HEK293 (cell line): ENCODE measurements at regions not wholly inside any gene's neighbourhood (a gene's known extent, or its start where the extent isn't known, plus 50 kb on each side); places are given as distances from the start of the nearest gene placed in this dataset.

Experiments
- CTCF ChIA-PET: fragments of 350-600 bp; formaldehyde crosslinking; extraction: SDS; loops from one replicate; lab custom pipeline; 2021; ENCODE audit warnings: antibody characterized with exemption; lab: Yijun Ruan, JAX
- POLR2A ChIA-PET: fragments of 300-600 bp; formaldehyde crosslinking; extraction: SDS; loops from one replicate; lab custom pipeline; 2020; ENCODE audit warnings: antibody characterized with exemption, inconsistent platforms; lab: Yijun Ruan, JAX
- H3K27ac ChIP-seq: fragments of 200-500 bp; sonication (Bioruptor generic); 2 replicates; pipeline ENCODE4 v1.5.1; 2014; ENCODE audit warnings: low read depth, low read length, control low read depth, inconsistent platforms; ENCODE audit errors: extremely low read depth
- H3K36me3 ChIP-seq, 2 experiments: fragments of 200-500 bp in 1 of 2; sonication (Bioruptor generic) in 1 of 2; 1 replicate in 1 of 2; 2 replicates in 1 of 2; pipeline ENCODE4 v1.5.1; 2014 to 2017; ENCODE audit warnings: inconsistent platforms in 2 of 2, low read length in 2 of 2; ENCODE audit not compliant: control insufficient read depth in 2 of 2, insufficient read depth in 1 of 2
- H3K4me1 ChIP-seq: fragments of 200-500 bp; sonication (Bioruptor generic); 2 replicates; pipeline ENCODE4 v1.5.1; 2014; ENCODE audit warnings: mild to moderate bottlenecking, low read length, inconsistent platforms; ENCODE audit not compliant: control insufficient read depth, insufficient read depth
- H3K4me3 ChIP-seq: 2 replicates; pipeline ENCODE4 v1.5.1; 2011; ENCODE audit warnings: low read depth, mild to moderate bottlenecking, control low read depth, low read length, moderate library complexity
- H3K9me3 ChIP-seq: fragments of 200-500 bp; sonication (Bioruptor generic); 2 replicates; pipeline ENCODE4 v1.5.1; 2014; ENCODE audit warnings: low read depth, low read length, inconsistent platforms; ENCODE audit not compliant: control insufficient read depth, insufficient read depth
- GLIS1 ChIP-seq: fragments of 450-650 bp; formaldehyde crosslinking; IDR thresholded peaks from 2 replicates; pipeline ENCODE4 v1.5.1; 2016; ENCODE audit warnings: missing biosample characterization, missing genetic modification characterization
- HOXA7 ChIP-seq: sonication (generic); formaldehyde crosslinking; IDR thresholded peaks from 2 replicates; pipeline ENCODE4 v1.8.1; 2022; ENCODE audit warnings: missing genetic modification reagents, borderline replicate concordance
- KLF8 ChIP-seq: fragments of 450-650 bp; formaldehyde crosslinking; IDR thresholded peaks from 2 replicates; pipeline ENCODE4 v1.5.1; 2016; ENCODE audit warnings: missing biosample characterization, missing genetic modification characterization
- MZF1 ChIP-seq: fragments of 450-650 bp; formaldehyde crosslinking; IDR thresholded peaks from 2 replicates; pipeline ENCODE4 v1.5.1; 2017; ENCODE audit warnings: missing biosample characterization, missing genetic modification characterization, borderline replicate concordance
- RBAK ChIP-seq: fragments of 450-650 bp; formaldehyde crosslinking; IDR thresholded peaks from 2 replicates; pipeline ENCODE4 v1.5.1; 2016; ENCODE audit warnings: missing biosample characterization, missing genetic modification characterization
- REPIN1 ChIP-seq: fragments of 450-650 bp; formaldehyde crosslinking; IDR thresholded peaks from 2 replicates; pipeline ENCODE4 v1.5.1; 2017; ENCODE audit warnings: missing biosample characterization, missing genetic modification characterization, low read depth
- SALL2 ChIP-seq: fragments of 450-650 bp; formaldehyde crosslinking; IDR thresholded peaks from 2 replicates; pipeline ENCODE4 v1.5.0; 2017; ENCODE audit warnings: missing biosample characterization, mild to moderate bottlenecking, missing genetic modification characterization, borderline replicate concordance
- SP2 ChIP-seq: fragments of 450-650 bp; formaldehyde crosslinking; IDR thresholded peaks from 2 replicates; pipeline ENCODE4 v1.5.1; 2016; ENCODE audit warnings: missing biosample characterization, missing genetic modification characterization
- ZBTB11 ChIP-seq: fragments of 450-650 bp; formaldehyde crosslinking; conservative IDR thresholded peaks from 2 replicates; pipeline ENCODE4 v1.5.1; 2016; ENCODE audit warnings: low read depth, missing biosample characterization, missing genetic modification characterization
- ZBTB6 ChIP-seq: fragments of 450-650 bp; formaldehyde crosslinking; IDR thresholded peaks from 2 replicates; pipeline ENCODE4 v1.5.1; 2017; ENCODE audit warnings: missing biosample characterization, missing genetic modification characterization
- ZNF146 ChIP-seq: fragments of 450-650 bp; formaldehyde crosslinking; IDR thresholded peaks from 2 replicates; pipeline ENCODE4 v1.5.1; 2016; ENCODE audit warnings: missing biosample characterization, missing genetic modification characterization
- ZNF155 ChIP-seq: fragments of 450-650 bp; formaldehyde crosslinking; IDR thresholded peaks from 2 replicates; pipeline ENCODE4 v1.5.1; 2016; ENCODE audit warnings: missing biosample characterization, missing genetic modification characterization
- ZNF169 ChIP-seq: fragments of 450-650 bp; formaldehyde crosslinking; IDR thresholded peaks from 2 replicates; pipeline ENCODE4 v1.5.1; 2016; ENCODE audit warnings: missing biosample characterization, missing genetic modification characterization
- ZNF174 ChIP-seq: fragments of 450-650 bp; formaldehyde crosslinking; IDR thresholded peaks from 2 replicates; pipeline ENCODE4 v1.5.0; 2017; ENCODE audit warnings: missing biosample characterization, mild to moderate bottlenecking, missing genetic modification characterization
- ZNF311 ChIP-seq: fragments of 450-650 bp; formaldehyde crosslinking; IDR thresholded peaks from 2 replicates; pipeline ENCODE4 v1.5.1; 2017; ENCODE audit warnings: missing biosample characterization, missing genetic modification characterization, borderline replicate concordance
- ZNF366 ChIP-seq: fragments of 450-650 bp; formaldehyde crosslinking; conservative IDR thresholded peaks from 2 replicates; pipeline ENCODE4 v1.5.1; 2016; ENCODE audit warnings: missing biosample characterization, missing genetic modification characterization
- ZNF501 ChIP-seq: fragments of 450-650 bp; formaldehyde crosslinking; IDR thresholded peaks from 2 replicates; pipeline ENCODE4 v1.5.1; 2016; ENCODE audit warnings: missing biosample characterization, missing genetic modification characterization
- ZNF510 ChIP-seq: fragments of 450-650 bp; formaldehyde crosslinking; IDR thresholded peaks from 2 replicates; pipeline ENCODE4 v1.5.1; 2018; ENCODE audit warnings: mild to moderate bottlenecking, missing genetic modification characterization, missing biosample characterization; ENCODE audit not compliant: insufficient replicate concordance
- ZNF549 ChIP-seq: fragments of 450-650 bp; IDR thresholded peaks from 2 replicates; pipeline ENCODE4 v1.5.1; 2018; ENCODE audit warnings: missing biosample characterization, missing genetic modification characterization, mild to moderate bottlenecking, inconsistent platforms, moderate library complexity
- ZNF560 ChIP-seq: fragments of 450-650 bp; formaldehyde crosslinking; IDR thresholded peaks from 2 replicates; pipeline ENCODE4 v1.5.1; 2017; ENCODE audit warnings: missing biosample characterization, missing genetic modification characterization, borderline replicate concordance
- ZNF664 ChIP-seq: fragments of 450-650 bp; formaldehyde crosslinking; IDR thresholded peaks from 2 replicates; pipeline ENCODE4 v1.5.1; 2016; ENCODE audit warnings: missing biosample characterization, missing genetic modification characterization
- ZNF830 ChIP-seq: fragments of 450-650 bp; IDR thresholded peaks from 2 replicates; pipeline ENCODE4 v1.5.0; 2018; ENCODE audit warnings: missing biosample characterization, missing genetic modification characterization, low read depth, mild to moderate bottlenecking, moderate library complexity
- ZSCAN30 ChIP-seq: fragments of 450-650 bp; IDR thresholded peaks from 2 replicates; pipeline ENCODE4 v1.5.1; 2018; ENCODE audit warnings: missing biosample characterization, mild to moderate bottlenecking, missing genetic modification characterization, moderate library complexity
- TF ChIP-seq, protein P1 (sequence below): fragments of 450-650 bp; formaldehyde crosslinking; IDR thresholded peaks from 2 replicates; pipeline ENCODE4; 2016; ENCODE audit warnings: missing biosample characterization, missing genetic modification characterization

GRCh38 chr2:397926-398325 is 110.0 kb upstream of the ALKAL2 start:
- no peak overlapping the region for H3K4me3 ChIP-seq
- no peak overlapping the region for H3K27ac ChIP-seq
- ChIA-PET CTCF (no interaction called here), POLR2A (no interaction called here)
- no peaks in the 10 kb centered on the region for H3K9me3 ChIP-seq
- TF ChIP-seq ZSCAN30 (tag by site-specific recombination) (no peak), ZNF146 (no peak), ZBTB11 (tag by site-specific recombination) (no peak), ZBTB6 (tag by site-specific recombination) (no peak), ZNF549 (tag by site-specific recombination) (no peak)
- H3K36me3 ChIP-seq, result no peaks in the 10 kb centered on the region
- H3K4me1 ChIP-seq, result peaks cover 7% of the 10 kb centered on the region

GRCh38 chr2:397521-397920 is 109.6 kb upstream of the ALKAL2 start:
- H3K4me3 ChIP-seq, result no peak overlapping the region
- no peaks in the 10 kb centered on the region for H3K36me3 ChIP-seq
- CTCF ChIA-PET, result no interaction called here
- TF ChIP-seq GLIS1 (tag by site-specific recombination) (no peak), HOXA7 (CRISPR knock-in tag) (no peak), KLF8 (tag by site-specific recombination) (no peak), ZNF501 (tag by site-specific recombination) (no peak), ZNF510 (tag by site-specific recombination) (no peak), SP2 (tag by site-specific recombination) (no peak), SALL2 (tag by site-specific recombination) (no peak), ZNF155 (tag by site-specific recombination) (no peak), ZNF830 (tag by site-specific recombination) (no peak), MZF1 (tag by site-specific recombination) (no peak), REPIN1 (tag by site-specific recombination) (no peak), ZNF174 (tag by site-specific recombination) (no peak), ZNF664 (no peak), RBAK (tag by site-specific recombination) (no peak), ZNF366 (tag by site-specific recombination) (no peak), ZNF169 (tag by site-specific recombination) (no peak), ZNF311 (no peak), ZNF560 (tag by site-specific recombination) (no peak)
- TF ChIP-seq, protein P1, sequence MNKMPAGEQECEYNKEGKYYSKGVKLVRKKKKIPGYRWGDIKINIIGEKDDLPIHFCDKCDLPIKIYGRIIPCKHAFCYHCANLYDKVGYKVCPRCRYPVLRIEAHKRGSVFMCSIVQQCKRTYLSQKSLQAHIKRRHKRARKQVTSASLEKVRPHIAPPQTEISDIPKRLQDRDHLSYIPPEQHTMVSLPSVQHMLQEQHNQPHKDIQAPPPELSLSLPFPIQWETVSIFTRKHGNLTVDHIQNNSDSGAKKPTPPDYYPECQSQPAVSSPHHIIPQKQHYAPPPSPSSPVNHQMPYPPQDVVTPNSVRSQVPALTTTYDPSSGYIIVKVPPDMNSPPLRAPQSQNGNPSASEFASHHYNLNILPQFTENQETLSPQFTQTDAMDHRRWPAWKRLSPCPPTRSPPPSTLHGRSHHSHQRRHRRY (tag by site-specific recombination), result no peak
- TF ChIP-seq, all 188 proteins: peak for 0
- POLR2A ChIA-PET, result no interaction called here
- Histone ChIP-seq H3K27ac (no peak overlapping the region), H3K9me3 (no peaks in the 10 kb centered on the region), H3K4me1 (peaks cover 7% of the 10 kb centered on the region)
